GM19238 (cell line): ENCODE measurements at regions not wholly inside any gene's neighbourhood (a gene's known extent, or its start where the extent isn't known, plus 50 kb on each side); places are given as distances from the start of the nearest gene placed in this dataset.
"Not testable (repeated sequence)": the region's sequence is repeated elsewhere in the genome, so short reads cannot be mapped to it uniquely, and the experiment has no call there.

ENCODE experiments used
- DNase-seq: peaks from one replicate; pipeline ENCODE4 v3.0.0; 2011; ENCODE audit warnings: low spot score; ENCODE audit not compliant: insufficient read length

- DNase-seq = no peak
Observed at GRCh38 chr7:148514236-148514635, 76.3 kb upstream of the C7orf33 start.

- no peak for DNase-seq
Observed at GRCh38 chr7:148515237-148515636, 75.3 kb upstream of the C7orf33 start.

DNA sequence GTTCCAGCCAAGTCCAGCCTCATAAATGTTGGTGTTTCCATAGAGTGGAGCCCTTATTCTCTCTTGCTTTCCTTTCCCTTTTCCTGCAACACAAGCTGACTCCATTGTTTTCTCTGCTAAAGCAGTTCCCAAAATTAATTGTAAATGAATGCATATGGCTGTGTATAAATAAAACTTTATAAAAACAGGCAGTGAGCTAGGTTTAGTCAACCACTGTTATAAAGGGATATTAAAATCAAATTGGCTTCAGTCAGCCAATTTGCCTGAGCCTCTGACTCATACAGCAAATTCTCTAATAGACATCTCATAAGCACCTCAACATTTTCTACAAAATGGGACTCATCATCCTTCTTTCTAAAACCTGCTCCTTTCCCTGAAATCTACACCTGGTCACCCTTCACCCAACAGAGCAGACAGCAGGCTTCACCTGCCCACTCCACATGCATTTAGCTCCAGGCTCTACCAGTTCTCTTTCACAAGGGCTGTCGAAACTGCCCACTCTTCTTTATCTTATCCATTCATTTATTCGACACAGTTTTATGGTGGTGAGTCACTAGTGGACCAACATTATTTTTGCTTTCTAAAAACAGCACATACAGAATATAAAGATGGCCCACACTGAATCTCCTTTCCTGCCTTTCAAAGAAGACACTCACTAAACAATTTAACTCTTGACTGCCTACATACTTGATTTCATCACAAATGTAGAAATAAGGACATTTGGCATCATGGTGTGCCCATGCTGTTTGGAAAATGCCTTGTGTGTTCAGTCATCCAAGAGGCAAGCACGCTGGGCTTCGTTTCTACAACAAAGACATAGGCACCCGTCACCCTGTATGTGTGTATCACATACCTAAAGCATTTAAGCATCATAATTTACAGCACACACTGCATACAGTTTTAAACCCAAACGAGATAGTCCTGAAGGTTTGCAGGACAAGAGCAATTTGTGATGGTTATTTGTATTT is 74.6 kb upstream of the C7orf33 start:
- no peak for DNase-seq

DNA sequence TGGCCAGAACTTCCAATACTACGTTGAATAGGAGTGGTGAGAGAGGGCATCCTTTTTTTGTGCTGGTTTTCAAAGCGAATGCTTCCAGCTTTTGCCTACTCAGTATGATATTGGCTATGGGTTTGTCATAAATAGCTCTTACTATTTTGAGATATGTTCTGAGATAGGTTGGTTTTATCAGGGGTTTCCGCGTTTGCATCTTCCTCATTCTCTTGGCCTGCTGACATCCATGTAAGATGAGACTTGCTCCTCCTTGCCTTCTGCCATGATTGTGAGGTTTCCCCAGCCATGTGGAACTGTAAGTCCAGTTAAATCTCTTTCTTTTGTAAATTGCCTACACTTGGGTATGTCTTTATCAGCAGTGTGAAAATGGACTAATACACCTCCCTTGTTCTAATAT is 71.2 kb upstream of the C7orf33 start:
- not testable (repeated sequence) for DNase-seq

GRCh38 chr7:148521271-148521670 is 69.3 kb upstream of the C7orf33 start:
- no peak for DNase-seq

GRCh38 chr7:148523550-148523949 is 67.0 kb upstream of the C7orf33 start:
- DNase-seq = no peak

DNA sequence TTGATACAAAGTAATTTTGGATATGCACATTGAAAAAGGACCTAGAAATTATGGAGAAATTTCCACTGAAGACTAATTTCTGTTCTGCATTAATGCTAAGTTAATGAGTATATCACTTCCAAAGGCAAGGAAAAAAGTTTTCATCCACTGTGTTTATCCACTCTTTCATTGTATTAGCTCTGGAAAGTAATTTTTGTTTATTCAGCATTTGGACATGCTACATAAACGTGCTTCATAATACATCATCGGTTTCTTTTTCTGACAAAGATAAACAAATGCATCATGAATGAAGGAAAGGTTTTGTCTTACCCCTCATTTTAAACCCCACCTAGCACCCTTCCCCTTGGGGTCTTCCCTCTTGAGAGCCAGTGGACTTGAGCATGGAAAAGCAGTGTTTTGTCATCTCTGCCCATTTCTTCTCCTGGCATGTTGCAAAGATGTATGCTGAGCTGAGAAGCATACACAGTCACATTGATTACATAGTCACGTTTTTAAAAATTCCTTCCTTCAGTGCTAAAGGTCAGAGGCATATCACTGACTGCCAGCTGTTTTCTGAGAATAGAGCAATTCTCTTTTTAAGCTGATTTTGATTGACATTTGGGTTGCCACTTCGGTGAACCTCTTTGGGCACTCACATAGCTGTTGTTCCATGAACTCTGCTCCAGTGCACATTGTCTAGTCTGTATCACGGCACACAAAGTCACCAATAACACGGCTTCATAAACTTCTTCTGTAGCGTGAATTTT is 65.9 kb upstream of the C7orf33 start:
- DNase-seq = no peak

DNA sequence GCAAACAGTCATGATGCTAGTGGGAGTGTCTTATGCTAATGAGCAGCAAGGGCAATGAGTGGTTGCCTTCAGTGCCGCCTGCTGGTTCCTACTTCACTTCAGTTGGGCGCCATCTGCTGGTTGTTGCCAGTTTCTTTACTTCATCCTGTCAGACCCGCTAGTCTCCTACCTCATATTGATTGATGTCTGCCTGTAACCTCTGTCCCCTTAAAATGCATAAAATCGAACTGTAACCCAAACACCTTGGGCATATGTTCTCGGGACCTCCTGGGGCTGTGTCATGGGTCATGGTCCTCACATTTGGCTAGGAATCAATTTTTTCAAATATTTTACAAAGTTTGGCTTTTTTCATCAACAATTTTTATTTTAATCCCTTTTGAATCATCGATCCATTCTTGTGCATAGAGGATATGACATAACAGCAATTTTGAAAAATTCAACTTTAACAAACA is 62.8 kb upstream of the C7orf33 start:
- peak; percentile 44 for DNase-seq

- DNase-seq = no peak
Observed at GRCh38 chr7:148535217-148535616, 55.3 kb upstream of the C7orf33 start.

DNA sequence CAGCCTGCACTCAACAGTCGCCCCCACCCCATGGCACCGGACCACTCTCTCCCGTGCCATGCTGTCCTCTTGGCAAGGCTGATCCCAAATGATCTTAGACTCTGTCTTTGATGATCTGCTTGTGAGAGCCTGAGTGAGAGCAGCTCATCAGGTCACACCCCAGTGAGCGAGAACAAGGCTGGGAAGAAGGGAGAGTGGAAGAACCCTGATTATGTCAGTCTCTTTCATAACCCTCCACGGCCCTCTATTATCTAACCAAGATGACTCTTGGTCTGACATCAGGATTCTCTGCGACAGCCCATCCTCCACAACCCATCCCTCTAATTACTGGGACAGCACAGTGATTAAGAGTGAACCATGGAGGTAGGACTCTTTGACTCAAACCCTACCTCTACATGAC is 53.1 kb upstream of the C7orf33 start:
- DNase-seq = no peak

DNA sequence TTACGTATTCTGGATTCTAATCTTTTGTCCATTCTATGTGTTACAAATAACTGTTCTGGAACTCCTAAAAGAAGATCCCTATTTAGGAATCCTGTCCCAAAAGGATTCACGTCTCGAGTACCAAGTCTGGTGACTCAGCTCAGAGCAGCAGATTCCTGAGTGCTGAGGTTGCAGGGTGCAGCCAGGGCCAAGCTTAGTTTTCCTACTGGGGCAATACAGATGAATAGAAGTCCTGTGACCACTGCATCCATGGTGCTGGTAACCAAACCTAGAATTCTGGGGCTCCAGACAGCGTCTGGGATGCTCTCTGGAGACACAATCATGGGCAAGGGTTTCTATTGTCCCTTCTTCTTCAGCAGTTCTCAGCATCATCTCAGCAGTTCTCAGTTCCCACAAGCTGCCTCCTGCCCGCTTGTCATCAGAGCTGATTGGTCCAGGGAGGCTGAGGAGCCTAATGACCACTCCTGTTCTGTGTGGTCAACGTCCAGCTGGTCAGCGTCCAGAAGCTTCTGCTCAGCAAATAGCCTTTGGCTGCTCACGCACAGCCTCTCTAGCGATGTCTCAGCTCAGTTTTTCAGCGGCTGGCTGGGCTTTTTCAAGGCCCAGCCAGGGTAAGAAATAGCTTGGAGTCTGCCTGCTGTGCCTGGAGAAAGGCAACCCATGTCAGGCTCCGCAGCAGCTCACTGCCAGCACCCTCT is 50.4 kb upstream of the C7orf33 start:
- no peak for DNase-seq
